GM19455 (cell line): ENCODE measurements at regions not wholly inside any gene's neighbourhood (a gene's known extent, or its start where the extent isn't known, plus 50 kb on each side); places are given as distances from the start of the nearest gene placed in this dataset.

Experiments used
- ATAC-seq: cut with Tn5 transposase; IDR thresholded peaks from one replicate; pipeline ENCODE4 v1.9.1; 2021; ENCODE audit not compliant: unreplicated experiment

DNA sequence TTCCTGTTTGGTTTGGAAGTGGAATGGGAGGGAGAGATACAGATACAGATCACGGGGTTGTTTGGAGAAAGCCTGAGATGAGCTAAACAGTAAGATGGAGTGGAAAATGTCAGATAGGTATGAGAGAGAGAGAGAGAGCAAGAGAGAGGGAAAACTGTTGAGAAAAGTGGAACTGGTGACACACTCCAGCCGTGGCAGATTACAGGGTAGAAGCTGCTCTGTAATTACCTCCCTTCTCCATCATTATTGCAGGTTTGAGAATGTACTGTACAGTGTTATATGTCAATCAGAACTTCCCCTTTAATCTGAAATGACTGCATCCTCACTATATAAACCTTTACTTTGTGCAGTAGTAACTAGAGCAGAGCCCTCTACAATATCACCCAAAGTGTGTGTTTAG is 74.5 kb upstream of the WWC1 start:
- ATAC-seq: no peak

DNA sequence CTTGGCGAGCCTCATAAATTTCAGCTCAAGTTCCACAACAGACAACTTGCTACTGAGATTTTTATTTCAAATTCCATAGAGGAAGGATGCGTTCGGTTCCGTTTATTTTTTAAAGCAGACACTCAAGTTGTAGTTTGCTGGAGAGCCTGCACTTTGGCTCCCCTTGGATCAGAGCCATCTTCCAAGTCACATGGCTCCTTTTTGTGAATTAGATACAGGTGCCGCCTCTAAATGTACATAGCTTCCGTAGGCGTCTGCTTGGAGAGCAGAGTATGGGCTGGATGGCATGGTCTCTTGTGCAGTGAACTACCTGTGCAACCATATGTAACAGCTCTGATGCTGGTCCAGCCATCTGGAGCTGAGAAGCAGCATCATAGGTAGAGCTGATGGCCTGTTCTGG is 73.9 kb upstream of the WWC1 start:
- ATAC-seq: no peak

DNA sequence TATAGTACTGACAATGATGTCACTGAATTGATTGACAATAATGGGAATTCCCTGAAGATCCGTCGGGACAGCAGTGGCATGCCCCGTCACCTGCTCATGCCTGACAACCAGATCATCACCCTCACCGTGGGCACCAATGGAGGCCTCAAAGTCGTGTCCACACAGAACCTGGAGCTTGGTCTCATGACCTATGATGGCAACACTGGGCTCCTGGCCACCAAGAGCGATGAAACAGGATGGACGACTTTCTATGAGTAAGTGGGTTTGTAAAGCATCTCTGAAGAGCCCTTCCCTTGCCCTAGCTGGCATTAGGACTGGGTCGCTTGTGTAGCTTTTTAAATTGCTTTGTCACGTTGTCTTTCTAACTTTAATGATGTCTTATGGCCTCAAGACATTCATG is 72.7 kb upstream of the WWC1 start:
- no peak for ATAC-seq

DNA sequence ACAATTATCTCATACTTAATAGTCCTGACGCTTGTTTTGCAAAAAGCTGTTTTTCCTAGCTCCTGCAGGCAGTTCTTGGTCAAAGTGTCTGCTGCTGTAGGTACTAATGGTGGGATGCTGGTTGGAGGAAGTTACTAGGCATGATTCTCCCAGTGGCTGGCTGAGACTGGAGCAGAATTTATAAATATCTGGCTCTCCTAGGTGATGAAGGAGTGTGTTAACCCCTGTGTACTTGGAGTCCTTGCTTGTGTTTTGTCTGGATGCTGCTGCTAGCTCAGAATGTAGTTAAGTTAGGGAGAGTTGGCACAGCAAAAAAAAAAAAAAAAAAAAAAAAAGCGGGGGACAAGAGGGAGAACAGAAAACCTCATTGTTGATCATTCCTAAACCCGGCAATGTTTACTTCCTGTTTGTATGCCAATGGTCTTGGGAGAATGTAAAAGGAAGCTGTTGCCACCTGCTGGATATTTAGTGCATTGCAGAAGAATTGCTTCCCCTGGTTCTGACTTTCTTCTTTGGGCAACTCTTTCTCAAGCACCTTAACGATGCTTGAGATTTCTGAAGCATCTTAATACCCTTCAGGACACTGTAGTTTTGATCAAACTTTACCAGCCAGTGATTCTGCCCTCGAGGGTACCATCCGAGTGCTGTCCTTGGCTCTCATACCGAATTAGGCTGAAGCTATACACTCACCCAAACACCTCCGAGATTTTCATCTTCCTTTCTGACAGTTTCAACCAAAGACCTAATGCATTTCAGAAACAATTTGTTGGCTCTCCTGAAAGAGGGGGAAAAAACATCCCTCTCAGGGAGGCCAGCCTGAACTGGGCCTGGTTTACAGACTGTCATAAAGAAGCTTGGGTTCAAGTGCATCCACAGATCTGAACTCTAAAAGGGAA is 71.7 kb upstream of the WWC1 start:
- peak; percentile 92 for ATAC-seq

DNA sequence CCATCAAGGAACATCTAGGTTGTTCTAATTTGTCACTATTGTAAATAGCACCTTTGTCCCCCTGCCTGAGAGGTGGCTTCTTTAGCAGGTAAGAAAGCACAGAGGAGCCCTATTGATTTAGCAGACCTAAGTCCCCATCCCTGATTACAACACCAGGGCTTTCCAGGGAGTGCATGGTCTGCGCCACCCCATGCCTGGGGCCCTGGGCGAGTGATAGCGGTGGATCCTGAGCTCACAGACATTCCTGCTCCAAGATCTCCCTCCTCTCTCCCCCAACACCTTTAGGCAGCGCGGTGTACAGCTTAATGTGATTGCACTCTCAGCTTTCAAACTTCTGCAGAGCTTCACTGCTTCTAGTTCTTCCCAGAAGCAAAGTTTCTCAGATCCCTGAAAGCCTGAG is 67.4 kb upstream of the WWC1 start:
- ATAC-seq: no peak

DNA sequence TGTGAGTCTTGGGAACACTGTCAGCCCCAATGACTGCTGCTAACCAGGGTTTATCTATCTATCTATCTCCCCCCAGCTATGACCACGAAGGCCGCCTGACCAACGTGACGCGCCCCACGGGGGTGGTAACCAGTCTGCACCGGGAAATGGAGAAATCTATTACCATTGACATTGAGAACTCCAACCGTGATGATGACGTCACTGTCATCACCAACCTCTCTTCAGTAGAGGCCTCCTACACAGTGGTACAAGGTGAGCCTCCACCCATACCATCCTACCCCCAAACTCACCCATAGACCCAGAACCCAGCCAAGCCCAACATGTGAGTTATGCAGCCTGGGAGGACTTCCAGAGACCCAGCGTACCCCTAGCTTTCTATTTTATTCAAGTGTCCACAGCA is 65.4 kb upstream of the WWC1 start:
- ATAC-seq: no peak

DNA sequence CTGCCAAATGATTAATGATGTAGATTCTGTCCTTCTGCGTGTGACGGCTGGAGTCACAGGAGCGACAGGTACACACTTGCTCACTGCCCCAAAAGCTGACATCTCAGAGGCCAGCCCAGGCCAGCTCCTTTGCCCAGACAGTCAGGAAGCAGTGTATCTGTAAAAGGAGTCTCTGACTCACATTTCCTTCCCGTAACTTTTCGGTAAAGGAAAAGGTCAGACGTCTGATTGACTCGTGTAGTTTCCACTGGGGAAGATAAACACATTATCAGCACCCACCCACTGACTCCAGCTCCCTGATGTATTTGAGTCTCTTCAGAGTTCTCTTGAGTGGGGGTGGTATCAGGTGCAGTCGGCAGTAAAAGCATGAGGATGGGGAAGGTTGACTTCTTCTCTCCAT is 64.4 kb upstream of the WWC1 start:
- ATAC-seq: no peak

DNA sequence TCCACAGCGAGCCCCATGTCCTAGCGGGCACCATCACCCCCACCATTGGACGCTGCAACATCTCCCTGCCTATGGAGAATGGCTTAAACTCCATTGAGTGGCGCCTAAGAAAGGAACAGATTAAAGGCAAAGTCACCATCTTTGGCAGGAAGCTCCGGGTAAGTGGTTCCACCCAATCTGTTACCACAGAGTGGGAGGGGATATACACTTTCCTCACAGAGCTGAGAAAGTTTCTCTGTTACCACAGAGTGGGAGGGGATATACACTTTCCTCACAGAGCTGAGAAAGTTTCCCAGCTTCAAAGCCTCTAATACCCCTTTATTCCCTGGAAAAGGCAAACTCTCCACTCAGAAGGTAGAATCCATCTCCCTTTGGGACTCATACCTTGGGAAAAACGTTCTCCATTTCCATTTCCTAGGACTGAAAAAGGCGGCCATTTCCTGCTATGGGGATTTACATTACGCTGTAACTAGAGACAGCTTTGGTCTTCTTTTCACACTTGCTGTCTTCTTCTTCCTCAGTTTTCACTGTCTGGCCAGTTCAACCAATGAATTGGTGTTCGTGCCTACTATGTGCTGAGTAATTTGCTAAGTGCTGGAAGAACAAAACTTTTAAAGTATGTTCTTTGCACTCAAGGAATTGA is 63.4 kb upstream of the WWC1 start:
- ATAC-seq: peak; percentile 99

DNA sequence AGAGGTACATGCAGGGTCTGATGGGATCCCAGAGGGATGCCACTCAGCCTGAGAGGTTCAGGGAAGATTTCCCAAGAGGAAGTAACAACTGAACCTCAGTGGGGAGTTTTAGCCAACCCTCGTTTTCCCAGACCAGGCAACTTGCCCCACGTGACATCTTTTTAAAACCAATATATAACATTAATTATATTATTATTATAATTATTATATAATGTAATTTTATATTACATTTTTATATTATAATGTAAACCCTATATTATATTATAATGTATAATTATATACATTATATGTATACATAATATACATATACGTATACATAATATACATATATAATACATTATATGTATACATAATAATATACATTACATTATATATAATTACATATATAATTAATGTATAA is 62.8 kb upstream of the WWC1 start:
- ATAC-seq: no peak

DNA sequence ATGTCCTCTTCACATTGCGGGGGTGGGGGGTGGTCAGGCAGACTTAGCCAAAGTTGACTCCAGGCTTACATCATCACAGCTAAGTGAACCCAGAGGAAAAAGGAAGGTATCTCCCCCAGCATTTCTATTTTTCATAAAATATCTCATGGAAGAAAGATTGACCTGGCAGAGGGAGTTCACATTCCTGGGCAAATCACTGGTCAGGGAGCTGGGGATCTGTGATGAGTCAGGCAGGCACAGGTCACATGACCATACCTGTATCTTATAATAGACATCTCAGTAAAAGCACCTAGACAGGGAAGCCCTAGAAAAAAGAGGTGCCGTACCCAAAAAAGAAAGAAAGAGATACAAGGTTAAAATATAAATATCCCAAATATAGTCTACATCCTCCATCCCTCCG is 57.3 kb upstream of the WWC1 start:
- ATAC-seq: no peak

DNA sequence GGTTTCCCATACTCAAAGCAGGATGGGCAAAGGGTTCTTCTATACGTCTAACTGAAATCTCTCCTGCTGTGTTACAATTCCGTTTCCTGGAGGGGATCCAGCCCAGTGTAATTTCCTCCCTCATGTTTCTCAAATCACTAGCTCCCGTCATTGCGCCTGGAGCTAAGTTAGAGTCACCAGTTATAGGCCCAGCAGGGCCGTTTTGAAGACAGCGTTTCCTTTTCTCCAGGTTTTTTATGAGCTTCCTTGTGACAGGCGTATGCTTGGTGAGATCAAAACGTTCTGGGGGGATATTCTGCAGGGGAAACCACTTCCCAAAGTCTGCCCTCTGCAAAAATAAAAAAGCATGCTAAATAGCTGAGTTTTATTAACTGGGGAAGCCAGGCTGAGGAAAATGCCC is 53.0 kb upstream of the WWC1 start:
- ATAC-seq: no peak

DNA sequence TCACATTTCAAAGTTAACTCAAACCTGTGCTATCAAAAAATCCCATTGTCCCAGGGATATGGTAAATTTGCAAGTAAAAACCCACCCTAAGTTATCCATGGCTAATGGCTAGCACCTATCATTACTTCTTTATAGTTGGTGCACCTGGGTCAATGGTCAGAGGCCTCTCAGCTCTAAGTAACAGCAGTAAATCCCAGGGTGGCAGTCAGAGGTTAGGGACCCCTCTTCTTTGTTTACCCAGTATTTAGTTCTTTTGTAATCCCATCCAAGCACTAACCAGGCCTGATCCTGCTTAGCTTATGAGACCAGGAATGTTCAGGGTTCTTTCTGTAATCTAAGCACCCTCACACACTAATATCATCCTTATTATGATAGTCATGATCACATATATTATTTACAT is 52.1 kb upstream of the WWC1 start:
- no peak for ATAC-seq
